LNCAP (cell line): ENCODE measurements at regions not wholly inside any gene's neighbourhood (a gene's known extent, or its start where the extent isn't known, plus 50 kb on each side); places are given as distances from the start of the nearest gene placed in this dataset.

Experiments
- CTCF ChIP-seq: fragments of 450-650 bp; IDR thresholded peaks from 2 replicates; pipeline ENCODE4 v1.5.1; 2017; ENCODE audit warnings: mild to moderate bottlenecking

DNA sequence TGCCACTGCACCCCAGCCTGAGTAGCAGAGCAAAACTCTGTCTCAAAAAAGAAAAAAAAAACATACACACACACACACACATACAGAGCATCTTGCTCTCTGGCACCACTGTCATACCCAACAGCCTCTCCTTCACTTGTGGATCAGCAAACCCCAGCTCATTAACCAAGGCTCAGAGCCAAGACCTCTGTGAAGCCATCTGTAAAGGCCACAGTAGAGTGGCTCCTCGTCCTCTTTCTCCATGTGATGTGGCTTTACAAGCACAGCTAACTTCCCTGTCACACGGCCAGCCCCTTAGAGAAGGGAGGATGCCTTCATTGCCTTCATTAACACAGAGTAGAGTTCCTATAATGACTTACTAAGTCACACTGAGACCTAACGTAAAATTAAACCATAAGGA lies 62.7 kb upstream of the LSM14A start:
- TF ChIP-seq CTCF = no peak

DNA sequence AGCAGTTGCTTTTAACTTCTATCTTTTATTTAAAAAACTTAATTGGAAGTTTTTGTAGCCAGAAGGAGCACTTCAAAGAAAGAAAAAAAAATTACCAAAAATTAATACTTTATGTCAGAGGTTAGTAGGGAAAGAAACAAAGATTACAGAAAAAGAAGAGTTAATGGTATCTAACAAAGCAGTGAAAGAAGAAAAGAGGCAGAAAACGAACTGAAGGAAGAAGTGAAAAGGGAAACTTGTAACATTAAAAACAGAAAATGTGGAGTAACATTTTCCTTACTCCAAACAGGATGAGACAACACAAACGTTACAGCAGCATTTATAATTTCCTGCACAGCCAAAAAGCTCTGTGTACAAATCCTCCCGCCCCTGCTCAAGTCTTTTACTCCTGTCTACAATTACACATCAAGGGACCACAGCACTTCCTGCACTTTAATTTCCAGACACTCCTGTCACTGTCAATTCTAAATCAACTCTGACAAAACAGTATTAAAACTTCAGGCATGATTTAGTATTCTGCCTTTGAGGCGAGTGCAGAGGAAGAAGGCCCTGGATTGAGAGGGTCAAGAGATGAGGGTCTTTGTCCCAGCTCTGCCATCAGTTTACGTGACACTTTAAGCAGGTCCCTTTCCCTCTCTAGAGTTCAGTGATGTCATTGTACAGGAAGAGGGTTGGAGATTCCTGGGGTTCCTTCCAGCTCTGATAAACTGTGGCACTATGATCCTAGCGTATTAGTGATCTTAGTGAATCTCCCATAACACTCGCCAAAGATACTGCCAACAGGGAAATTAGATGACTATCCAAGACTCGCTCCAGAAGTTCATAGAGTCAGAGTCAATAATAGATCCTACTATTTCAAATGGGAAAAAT lies 53.2 kb upstream of the LSM14A start:
- TF ChIP-seq CTCF = no peak

GRCh38 chr19:34120141-34120540 lies 52.2 kb upstream of the LSM14A start:
- TF ChIP-seq CTCF = no peak

GRCh38 chr19:34120846-34121639 lies 51.3 kb upstream of the LSM14A start:
- peak; percentile 68 for TF ChIP-seq CTCF
